ENCODE measurements at regions not wholly inside any gene's neighbourhood (a gene's known extent, or its start where the extent isn't known, plus 50 kb on each side); places are given as distances from the start of the nearest gene placed in this dataset.

DNA sequence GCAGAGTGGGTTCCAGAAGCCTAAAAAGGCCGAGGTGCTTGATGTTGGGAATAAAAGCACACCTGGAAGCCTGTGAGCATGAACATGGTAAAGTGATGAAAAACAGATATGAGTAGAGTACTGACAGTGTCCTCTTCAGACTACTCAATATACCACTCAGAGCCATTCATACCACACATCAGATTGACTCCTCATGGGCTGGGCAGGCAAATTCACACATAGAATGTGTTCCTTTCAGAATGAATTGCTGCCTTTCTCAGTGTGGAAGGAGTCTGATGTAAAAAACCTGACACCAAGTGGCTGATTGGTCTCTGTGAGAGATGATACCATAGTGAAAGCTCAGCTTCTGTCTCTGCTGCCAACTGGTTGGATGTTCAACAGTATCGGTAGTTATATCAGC is 442.7 kb downstream of the RAPGEF2 start:
- TF ChIP-seq, protein P1, sequence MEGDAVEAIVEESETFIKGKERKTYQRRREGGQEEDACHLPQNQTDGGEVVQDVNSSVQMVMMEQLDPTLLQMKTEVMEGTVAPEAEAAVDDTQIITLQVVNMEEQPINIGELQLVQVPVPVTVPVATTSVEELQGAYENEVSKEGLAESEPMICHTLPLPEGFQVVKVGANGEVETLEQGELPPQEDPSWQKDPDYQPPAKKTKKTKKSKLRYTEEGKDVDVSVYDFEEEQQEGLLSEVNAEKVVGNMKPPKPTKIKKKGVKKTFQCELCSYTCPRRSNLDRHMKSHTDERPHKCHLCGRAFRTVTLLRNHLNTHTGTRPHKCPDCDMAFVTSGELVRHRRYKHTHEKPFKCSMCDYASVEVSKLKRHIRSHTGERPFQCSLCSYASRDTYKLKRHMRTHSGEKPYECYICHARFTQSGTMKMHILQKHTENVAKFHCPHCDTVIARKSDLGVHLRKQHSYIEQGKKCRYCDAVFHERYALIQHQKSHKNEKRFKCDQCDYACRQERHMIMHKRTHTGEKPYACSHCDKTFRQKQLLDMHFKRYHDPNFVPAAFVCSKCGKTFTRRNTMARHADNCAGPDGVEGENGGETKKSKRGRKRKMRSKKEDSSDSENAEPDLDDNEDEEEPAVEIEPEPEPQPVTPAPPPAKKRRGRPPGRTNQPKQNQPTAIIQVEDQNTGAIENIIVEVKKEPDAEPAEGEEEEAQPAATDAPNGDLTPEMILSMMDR (IDR thresholded peaks at IDR 0.05; ENCODE audit: extremely low read depth, low read depth, low read length), result no peak
- Histone ChIP-seq H3K9me3 (ENCODE audit: low read depth, low read length) (no peaks in the 10 kb centered on the region), H4K20me1 (ENCODE audit: insufficient read depth, low read length) (no peaks in the 10 kb centered on the region), H3K27ac (ENCODE audit: low read depth, low read length) (no peak overlapping the region), H3K36me3 (ENCODE audit: insufficient read depth, low read length) (no peaks in the 10 kb centered on the region), H3K79me2 (ENCODE audit: insufficient read depth, low read length) (no peaks in the 10 kb centered on the region), H3K4me2 (ENCODE audit: insufficient read depth, low read length) (no peak overlapping the region), H3K4me3 (ENCODE audit: insufficient read depth, low read length) (no peak overlapping the region), H2AFZ (ENCODE audit: low read length) (no peak overlapping the region), H3K4me1 (ENCODE audit: insufficient read depth, low read length) (no peaks in the 10 kb centered on the region), H3K27me3 (ENCODE audit: insufficient read depth, low read length) (no peaks in the 10 kb centered on the region)
- no peak for DNase-seq (ENCODE audit: insufficient read length, low spot score, missing footprints)

DNA sequence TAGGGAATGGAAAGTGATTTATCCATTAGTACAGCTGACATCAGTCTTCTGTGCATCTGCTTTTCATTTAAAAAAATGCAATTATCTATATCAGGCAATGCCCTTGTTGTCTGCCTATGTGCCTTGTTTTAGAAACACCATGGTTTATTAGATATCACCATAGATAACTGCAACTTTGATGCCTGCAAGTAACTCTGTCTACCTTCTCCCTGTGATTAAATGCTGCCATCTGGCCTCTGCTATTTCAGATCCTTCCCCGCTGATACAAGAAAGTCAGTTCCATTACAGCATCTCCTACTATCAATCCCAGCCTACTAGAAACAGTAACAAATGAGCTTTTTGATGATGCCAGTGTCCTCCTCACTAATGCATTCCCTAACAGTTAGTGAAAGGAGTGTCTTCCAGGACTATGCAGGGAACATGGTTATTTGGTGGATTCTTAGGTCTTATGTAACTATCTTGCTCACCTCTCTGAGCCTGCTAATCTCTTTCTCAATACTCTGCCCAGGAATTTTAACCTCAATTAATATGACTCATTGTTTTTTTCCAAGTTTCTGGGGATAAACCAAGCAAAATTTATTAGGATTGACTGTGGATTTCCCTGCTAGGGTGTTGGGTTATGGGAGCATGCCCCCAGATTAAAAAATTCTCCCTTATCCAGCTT is 444.9 kb downstream of the RAPGEF2 start:
- H3K27ac ChIP-seq (ENCODE audit: low read depth, low read length), result no peak overlapping the region
- TF ChIP-seq, protein P1 (IDR thresholded peaks at IDR 0.05; ENCODE audit: extremely low read depth, low read depth, low read length), result no peak
- H3K79me2 ChIP-seq (ENCODE audit: insufficient read depth, low read length), result no peaks in the 10 kb centered on the region
- no peak overlapping the region for H3K4me3 ChIP-seq (ENCODE audit: insufficient read depth, low read length)
- H2AFZ ChIP-seq (ENCODE audit: low read length), result no peak overlapping the region
- H3K4me1 ChIP-seq (ENCODE audit: insufficient read depth, low read length), result no peaks in the 10 kb centered on the region
- no peaks in the 10 kb centered on the region for H4K20me1 ChIP-seq (ENCODE audit: insufficient read depth, low read length)
- DNase-seq (ENCODE audit: insufficient read length, low spot score, missing footprints), result no peak
- no peaks in the 10 kb centered on the region for H3K36me3 ChIP-seq (ENCODE audit: insufficient read depth, low read length)
- no peak overlapping the region for H3K4me2 ChIP-seq (ENCODE audit: insufficient read depth, low read length)
- no peaks in the 10 kb centered on the region for H3K27me3 ChIP-seq (ENCODE audit: insufficient read depth, low read length)
- no peaks in the 10 kb centered on the region for H3K9me3 ChIP-seq (ENCODE audit: low read depth, low read length)

DNA sequence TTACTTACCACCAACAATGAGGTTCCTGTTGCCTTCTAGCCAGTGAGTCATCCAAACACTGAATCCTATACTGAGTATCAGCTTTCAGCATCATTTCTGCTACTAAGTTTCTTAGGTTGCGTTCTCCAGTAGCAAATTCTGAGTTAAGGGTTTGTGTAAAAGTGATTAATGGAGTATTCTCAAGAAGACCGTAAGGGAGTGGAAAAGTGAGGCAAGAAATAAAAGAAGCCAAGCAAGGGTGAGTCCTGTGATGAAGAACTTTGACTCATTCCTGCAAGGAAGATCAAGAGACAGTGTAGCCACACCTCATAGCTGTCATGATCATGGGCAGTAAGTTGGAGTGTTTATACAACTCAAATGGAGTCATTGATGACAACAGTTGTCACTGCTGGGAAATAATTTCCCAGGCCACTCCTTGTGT is 446.2 kb downstream of the RAPGEF2 start:
- H3K27me3 ChIP-seq (ENCODE audit: insufficient read depth, low read length), result no peaks in the 10 kb centered on the region
- H3K4me1 ChIP-seq (ENCODE audit: insufficient read depth, low read length), result no peaks in the 10 kb centered on the region
- H4K20me1 ChIP-seq (ENCODE audit: insufficient read depth, low read length), result no peaks in the 10 kb centered on the region
- no peak for DNase-seq (ENCODE audit: insufficient read length, low spot score, missing footprints)
- H3K4me2 ChIP-seq (ENCODE audit: insufficient read depth, low read length), result no peak overlapping the region
- H3K79me2 ChIP-seq (ENCODE audit: insufficient read depth, low read length), result no peaks in the 10 kb centered on the region
- TF ChIP-seq, protein P1 (IDR thresholded peaks at IDR 0.05; ENCODE audit: extremely low read depth, low read depth, low read length), result no peak
- H3K4me3 ChIP-seq (ENCODE audit: insufficient read depth, low read length), result no peak overlapping the region
- H3K36me3 ChIP-seq (ENCODE audit: insufficient read depth, low read length), result no peaks in the 10 kb centered on the region
- no peaks in the 10 kb centered on the region for H3K9me3 ChIP-seq (ENCODE audit: low read depth, low read length)
- no peak overlapping the region for H2AFZ ChIP-seq (ENCODE audit: low read length)
- H3K27ac ChIP-seq (ENCODE audit: low read depth, low read length), result no peak overlapping the region

DNA sequence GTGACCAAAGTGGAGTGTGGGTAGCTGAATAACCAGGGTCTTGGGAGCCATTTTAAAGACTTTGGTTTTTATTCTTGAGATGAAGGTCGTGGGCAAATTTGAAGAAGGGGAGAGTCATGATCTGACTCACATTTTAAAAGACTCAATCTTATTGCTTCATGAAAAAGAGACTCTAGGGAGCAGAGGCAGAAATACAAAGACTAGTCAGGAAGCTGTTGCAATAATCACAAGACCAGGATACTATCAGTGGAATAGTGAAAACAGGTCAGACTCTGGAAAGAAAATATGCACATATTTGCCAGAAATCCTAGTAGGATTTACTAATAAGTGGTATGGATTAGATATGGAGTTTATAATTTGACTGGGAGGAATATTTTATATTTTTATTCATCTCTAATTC is 448.4 kb downstream of the RAPGEF2 start:
- no peak for DNase-seq (ENCODE audit: insufficient read length, low spot score, missing footprints)
- TF ChIP-seq, protein P1 (IDR thresholded peaks at IDR 0.05; ENCODE audit: extremely low read depth, low read depth, low read length), result no peak
- Histone ChIP-seq H3K4me3 (ENCODE audit: insufficient read depth, low read length) (no peak overlapping the region), H4K20me1 (ENCODE audit: insufficient read depth, low read length) (no peaks in the 10 kb centered on the region), H3K9me3 (ENCODE audit: low read depth, low read length) (no peaks in the 10 kb centered on the region), H3K36me3 (ENCODE audit: insufficient read depth, low read length) (no peaks in the 10 kb centered on the region), H3K4me1 (ENCODE audit: insufficient read depth, low read length) (no peaks in the 10 kb centered on the region), H3K79me2 (ENCODE audit: insufficient read depth, low read length) (no peaks in the 10 kb centered on the region), H3K4me2 (ENCODE audit: insufficient read depth, low read length) (no peak overlapping the region), H3K27ac (ENCODE audit: low read depth, low read length) (no peak overlapping the region), H3K27me3 (ENCODE audit: insufficient read depth, low read length) (no peaks in the 10 kb centered on the region), H2AFZ (ENCODE audit: low read length) (no peak overlapping the region)
